ENCODE measurements at regions not wholly inside any gene's neighbourhood (a gene's known extent, or its start where the extent isn't known, plus 50 kb on each side); places are given as distances from the start of the nearest gene placed in this dataset.

DNA sequence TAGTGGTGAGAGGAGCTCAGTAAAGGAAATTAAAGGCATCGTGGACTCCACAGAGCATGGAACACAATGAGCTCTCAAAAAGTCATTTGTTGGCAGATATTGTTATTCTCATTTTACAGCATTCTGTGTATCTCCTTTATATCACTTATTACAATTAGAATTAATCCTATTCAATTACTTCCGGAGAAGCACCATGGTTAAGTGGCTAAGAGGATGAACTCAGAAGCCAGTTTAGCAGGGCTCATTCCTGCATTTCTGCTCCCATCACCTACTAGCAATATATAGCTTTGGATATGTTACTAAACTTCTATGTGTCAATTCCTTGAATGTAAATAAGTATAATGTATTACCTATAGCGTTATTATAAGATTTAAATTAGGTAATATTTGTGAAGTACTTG, 683.3 kb downstream of the IRS1 start:
- TF ChIP-seq, protein P1, sequence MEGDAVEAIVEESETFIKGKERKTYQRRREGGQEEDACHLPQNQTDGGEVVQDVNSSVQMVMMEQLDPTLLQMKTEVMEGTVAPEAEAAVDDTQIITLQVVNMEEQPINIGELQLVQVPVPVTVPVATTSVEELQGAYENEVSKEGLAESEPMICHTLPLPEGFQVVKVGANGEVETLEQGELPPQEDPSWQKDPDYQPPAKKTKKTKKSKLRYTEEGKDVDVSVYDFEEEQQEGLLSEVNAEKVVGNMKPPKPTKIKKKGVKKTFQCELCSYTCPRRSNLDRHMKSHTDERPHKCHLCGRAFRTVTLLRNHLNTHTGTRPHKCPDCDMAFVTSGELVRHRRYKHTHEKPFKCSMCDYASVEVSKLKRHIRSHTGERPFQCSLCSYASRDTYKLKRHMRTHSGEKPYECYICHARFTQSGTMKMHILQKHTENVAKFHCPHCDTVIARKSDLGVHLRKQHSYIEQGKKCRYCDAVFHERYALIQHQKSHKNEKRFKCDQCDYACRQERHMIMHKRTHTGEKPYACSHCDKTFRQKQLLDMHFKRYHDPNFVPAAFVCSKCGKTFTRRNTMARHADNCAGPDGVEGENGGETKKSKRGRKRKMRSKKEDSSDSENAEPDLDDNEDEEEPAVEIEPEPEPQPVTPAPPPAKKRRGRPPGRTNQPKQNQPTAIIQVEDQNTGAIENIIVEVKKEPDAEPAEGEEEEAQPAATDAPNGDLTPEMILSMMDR (conservative IDR thresholded peaks at IDR 0.05 in 1 of 2, IDR thresholded peaks at IDR 0.05 in 1 of 2; ENCODE audit: low read depth in 1 of 2, low read length in 2 of 2) = no peak
- TF ChIP-seq EZH2 (IDR thresholded peaks at IDR 0.05; ENCODE audit: low read length, missing control alignments) = no peak
